ENCODE measurements at regions not wholly inside any gene's neighbourhood (a gene's known extent, or its start where the extent isn't known, plus 50 kb on each side); places are given as distances from the start of the nearest gene placed in this dataset.
"Not testable (repeated sequence)": the region's sequence is repeated elsewhere in the genome, so short reads cannot be mapped to it uniquely, and the experiment has no call there.

DNA sequence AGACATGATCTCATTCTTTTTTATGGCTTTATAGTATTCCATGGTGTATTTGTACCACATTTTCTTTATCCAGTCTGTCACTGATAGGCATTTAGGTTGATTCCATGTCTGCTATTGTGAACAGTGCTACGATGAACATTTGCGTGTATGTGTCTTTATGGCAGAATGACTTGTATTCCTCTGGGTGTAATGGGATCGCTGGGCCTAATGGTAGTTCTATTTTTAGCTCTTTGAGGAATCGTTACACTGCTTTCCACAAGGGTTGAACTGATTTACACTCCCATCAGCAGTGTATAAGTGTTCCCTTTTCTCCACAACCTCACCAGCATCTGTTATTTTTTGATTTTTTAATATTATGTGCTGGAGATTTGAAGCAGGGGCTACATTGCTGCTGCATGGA, 102.8 kb upstream of the PMEPA1 start:
- not testable (repeated sequence) for TF ChIP-seq CTCF (IDR thresholded peaks at IDR 0.05; ENCODE audit: insufficient read depth, low read length); GABPA (IDR thresholded peaks at IDR 0.05; ENCODE audit: low read depth); POLR2AphosphoS5 (IDR thresholded peaks at IDR 0.05; ENCODE audit: low read depth)
